ENCODE measurements at regions not wholly inside any gene's neighbourhood (a gene's known extent, or its start where the extent isn't known, plus 50 kb on each side); places are given as distances from the start of the nearest gene placed in this dataset.

DNA sequence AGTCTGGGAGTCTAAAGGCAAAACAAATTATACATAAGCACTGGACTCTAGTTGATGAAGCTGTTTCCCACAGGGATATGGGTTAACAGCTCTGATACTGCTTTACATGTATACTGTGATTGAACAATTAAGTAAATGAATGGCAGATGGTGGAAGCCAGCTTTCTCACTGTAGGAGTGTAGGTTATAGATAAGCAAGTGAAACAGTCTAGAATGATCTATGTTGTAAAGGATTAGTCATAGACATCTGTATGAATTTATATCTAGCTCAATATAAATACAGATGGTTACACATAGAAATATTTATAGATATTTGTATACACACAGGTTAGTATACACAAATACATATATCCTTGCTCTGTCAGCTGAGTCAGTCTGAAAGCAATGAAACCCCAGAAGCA, 276.1 kb downstream of the PPARGC1A start:
- TF ChIP-seq, protein P1, sequence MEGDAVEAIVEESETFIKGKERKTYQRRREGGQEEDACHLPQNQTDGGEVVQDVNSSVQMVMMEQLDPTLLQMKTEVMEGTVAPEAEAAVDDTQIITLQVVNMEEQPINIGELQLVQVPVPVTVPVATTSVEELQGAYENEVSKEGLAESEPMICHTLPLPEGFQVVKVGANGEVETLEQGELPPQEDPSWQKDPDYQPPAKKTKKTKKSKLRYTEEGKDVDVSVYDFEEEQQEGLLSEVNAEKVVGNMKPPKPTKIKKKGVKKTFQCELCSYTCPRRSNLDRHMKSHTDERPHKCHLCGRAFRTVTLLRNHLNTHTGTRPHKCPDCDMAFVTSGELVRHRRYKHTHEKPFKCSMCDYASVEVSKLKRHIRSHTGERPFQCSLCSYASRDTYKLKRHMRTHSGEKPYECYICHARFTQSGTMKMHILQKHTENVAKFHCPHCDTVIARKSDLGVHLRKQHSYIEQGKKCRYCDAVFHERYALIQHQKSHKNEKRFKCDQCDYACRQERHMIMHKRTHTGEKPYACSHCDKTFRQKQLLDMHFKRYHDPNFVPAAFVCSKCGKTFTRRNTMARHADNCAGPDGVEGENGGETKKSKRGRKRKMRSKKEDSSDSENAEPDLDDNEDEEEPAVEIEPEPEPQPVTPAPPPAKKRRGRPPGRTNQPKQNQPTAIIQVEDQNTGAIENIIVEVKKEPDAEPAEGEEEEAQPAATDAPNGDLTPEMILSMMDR (IDR thresholded peaks at IDR 0.05; ENCODE audit: borderline replicate concordance, extremely low read depth, low read length, poor library complexity, severe bottlenecking) = no peak
- TF ChIP-seq EZH2 (IDR thresholded peaks at IDR 0.05; ENCODE audit: borderline replicate concordance, low read depth, low read length, severe bottlenecking) = no peak
- ATAC-seq (ENCODE audit: insufficient read depth, low read depth) = no peak
- Histone ChIP-seq H3K9me3 (ENCODE audit: insufficient read depth, low read length, severe bottlenecking) (no peaks in the 10 kb centered on the region), H4K20me1 (ENCODE audit: insufficient read depth, low read length) (no peaks in the 10 kb centered on the region), H3K27me3 (ENCODE audit: insufficient read depth, low read length, poor library complexity) (no peaks in the 10 kb centered on the region), H3K27ac (ENCODE audit: low read length) (no peak overlapping the region), H3K4me2 (ENCODE audit: insufficient read depth, low read length) (no peak overlapping the region), H3K79me2 (ENCODE audit: insufficient read depth, low read length) (no peaks in the 10 kb centered on the region), H3K36me3 (ENCODE audit: insufficient read depth, low read length) (no peaks in the 10 kb centered on the region), H3K4me3 (ENCODE audit: low read depth in 1 of 2, low read length in 2 of 2) (no peak overlapping the region), H2AFZ (ENCODE audit: low read depth, low read length) (no peak overlapping the region), H3K9ac (ENCODE audit: low read depth, low read length) (no peak overlapping the region), H3K4me1 (ENCODE audit: insufficient read depth, low read length) (no peaks in the 10 kb centered on the region)
- no peak for DNase-seq

DNA sequence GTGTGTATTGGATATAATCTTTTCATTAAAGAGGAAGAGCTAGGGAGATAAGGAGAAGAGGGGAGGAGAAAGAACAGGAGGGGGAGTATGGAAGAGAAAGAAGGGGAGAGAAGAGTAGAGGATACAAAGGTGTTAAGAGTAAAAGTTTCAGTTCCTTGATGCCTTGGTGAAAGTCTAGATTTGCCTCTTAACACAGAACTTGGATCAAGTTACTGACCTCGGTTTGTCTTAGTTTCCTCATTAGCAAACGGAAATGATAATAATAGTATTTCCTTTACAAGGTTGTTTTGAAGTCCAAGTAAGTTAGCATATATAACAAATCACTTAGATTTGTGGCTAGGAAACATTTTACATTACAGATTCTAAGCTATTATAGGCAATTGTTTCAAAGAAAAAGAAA, 287.1 kb downstream of the PPARGC1A start:
- no peak for ATAC-seq (ENCODE audit: insufficient read depth, low read depth)
- Histone ChIP-seq H2AFZ (ENCODE audit: low read depth, low read length) (no peak overlapping the region), H3K36me3 (ENCODE audit: insufficient read depth, low read length) (no peaks in the 10 kb centered on the region)

DNA sequence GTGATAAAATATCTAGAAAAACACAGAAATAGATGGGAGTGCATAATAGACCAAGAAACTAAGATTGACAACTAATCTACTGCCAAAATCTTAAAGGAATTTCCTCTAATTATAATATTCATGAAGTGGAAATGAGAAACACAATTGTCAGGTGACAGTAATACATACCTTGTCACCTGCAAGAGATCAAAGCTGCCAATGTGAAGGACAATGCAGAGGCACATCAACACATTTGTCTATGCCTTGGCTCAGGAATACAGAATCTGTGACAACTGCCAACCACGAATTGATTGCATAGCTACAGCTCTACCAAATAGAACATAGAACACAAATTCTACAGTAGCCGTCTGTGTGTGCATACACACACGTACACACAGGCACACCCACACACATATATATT, 295.7 kb downstream of the PPARGC1A start:
- Histone ChIP-seq H3K4me3 (ENCODE audit: low read depth in 1 of 2, low read length in 2 of 2) (no peak overlapping the region), H3K79me2 (ENCODE audit: insufficient read depth, low read length) (no peaks in the 10 kb centered on the region), H3K4me1 (ENCODE audit: insufficient read depth, low read length) (no peaks in the 10 kb centered on the region), H3K9me3 (ENCODE audit: insufficient read depth, low read length, severe bottlenecking) (peaks cover 2% of the 10 kb centered on the region), H3K4me2 (ENCODE audit: insufficient read depth, low read length) (no peak overlapping the region), H3K27me3 (ENCODE audit: insufficient read depth, low read length, poor library complexity) (no peaks in the 10 kb centered on the region), H3K9ac (ENCODE audit: low read depth, low read length) (no peak overlapping the region), H3K36me3 (ENCODE audit: insufficient read depth, low read length) (no peaks in the 10 kb centered on the region), H4K20me1 (ENCODE audit: insufficient read depth, low read length) (no peaks in the 10 kb centered on the region), H3K27ac (ENCODE audit: low read length) (no peak overlapping the region), H2AFZ (ENCODE audit: low read depth, low read length) (no peak overlapping the region)
- no peak for TF ChIP-seq EZH2 (IDR thresholded peaks at IDR 0.05; ENCODE audit: borderline replicate concordance, low read depth, low read length, severe bottlenecking)
- TF ChIP-seq, protein P1 (IDR thresholded peaks at IDR 0.05; ENCODE audit: borderline replicate concordance, extremely low read depth, low read length, poor library complexity, severe bottlenecking) = no peak
- ATAC-seq (ENCODE audit: insufficient read depth, low read depth) = no peak
- DNase-seq = no peak

More for the DNA sequence above, 287.1 kb downstream of the PPARGC1A start:
- Histone ChIP-seq H3K4me2 (ENCODE audit: insufficient read depth, low read length) (no peak overlapping the region), H3K27ac (ENCODE audit: low read length) (no peak overlapping the region), H3K4me1 (ENCODE audit: insufficient read depth, low read length) (no peaks in the 10 kb centered on the region), H3K9ac (ENCODE audit: low read depth, low read length) (no peak overlapping the region), H3K27me3 (ENCODE audit: insufficient read depth, low read length, poor library complexity) (no peaks in the 10 kb centered on the region), H3K4me3 (ENCODE audit: low read depth in 1 of 2, low read length in 2 of 2) (no peak overlapping the region), H4K20me1 (ENCODE audit: insufficient read depth, low read length) (no peaks in the 10 kb centered on the region), H3K9me3 (ENCODE audit: insufficient read depth, low read length, severe bottlenecking) (no peaks in the 10 kb centered on the region), H3K79me2 (ENCODE audit: insufficient read depth, low read length) (no peaks in the 10 kb centered on the region)
- TF ChIP-seq, protein P1 (IDR thresholded peaks at IDR 0.05; ENCODE audit: borderline replicate concordance, extremely low read depth, low read length, poor library complexity, severe bottlenecking) = no peak
- no peak for TF ChIP-seq EZH2 (IDR thresholded peaks at IDR 0.05; ENCODE audit: borderline replicate concordance, low read depth, low read length, severe bottlenecking)
- DNase-seq = no peak

DNA sequence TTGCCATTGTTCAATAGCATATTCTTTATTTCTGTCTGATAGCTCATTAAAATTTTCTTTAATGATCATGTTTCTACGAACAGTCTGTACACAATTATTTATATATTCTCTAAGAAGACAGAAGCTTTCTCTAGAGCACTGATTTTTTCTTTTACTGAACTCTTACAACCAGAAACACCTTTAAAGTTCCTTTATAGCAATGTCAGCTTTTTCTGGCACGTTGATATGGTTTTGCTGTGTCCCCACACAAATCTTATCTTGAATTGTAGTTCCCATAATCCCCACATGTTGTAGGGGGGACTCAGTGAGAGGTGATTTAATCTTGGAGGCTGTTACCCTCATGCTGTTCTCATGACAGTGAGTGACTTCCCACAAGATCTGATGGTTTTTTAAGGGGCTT, 299.4 kb downstream of the PPARGC1A start:
- Histone ChIP-seq H2AFZ (ENCODE audit: low read depth, low read length) (no peak overlapping the region), H3K9ac (ENCODE audit: low read depth, low read length) (no peak overlapping the region), H3K27me3 (ENCODE audit: insufficient read depth, low read length, poor library complexity) (no peaks in the 10 kb centered on the region), H4K20me1 (ENCODE audit: insufficient read depth, low read length) (no peaks in the 10 kb centered on the region), H3K9me3 (ENCODE audit: insufficient read depth, low read length, severe bottlenecking) (peaks cover 2% of the 10 kb centered on the region), H3K36me3 (ENCODE audit: insufficient read depth, low read length) (no peaks in the 10 kb centered on the region), H3K27ac (ENCODE audit: low read length) (no peak overlapping the region), H3K4me1 (ENCODE audit: insufficient read depth, low read length) (no peaks in the 10 kb centered on the region), H3K4me3 (ENCODE audit: low read depth in 1 of 2, low read length in 2 of 2) (no peak overlapping the region), H3K79me2 (ENCODE audit: insufficient read depth, low read length) (no peaks in the 10 kb centered on the region), H3K4me2 (ENCODE audit: insufficient read depth, low read length) (no peak overlapping the region)
- DNase-seq = no peak
- TF ChIP-seq, protein P1 (IDR thresholded peaks at IDR 0.05; ENCODE audit: borderline replicate concordance, extremely low read depth, low read length, poor library complexity, severe bottlenecking) = no peak
- TF ChIP-seq EZH2 (IDR thresholded peaks at IDR 0.05; ENCODE audit: borderline replicate concordance, low read depth, low read length, severe bottlenecking) = no peak
- no peak for ATAC-seq (ENCODE audit: insufficient read depth, low read depth)

All from DND-41 (cell line).